NB4 (cell line): ENCODE measurements at regions not wholly inside any gene's neighbourhood (a gene's known extent, or its start where the extent isn't known, plus 50 kb on each side); places are given as distances from the start of the nearest gene placed in this dataset.

Experiments used
- POLR2A ChIP-seq: IDR thresholded peaks from 2 replicates; pipeline ENCODE4 v1.6.1; 2011; ENCODE audit warnings: mild to moderate bottlenecking; ENCODE audit not compliant: insufficient read length; ENCODE audit errors: extremely low read depth
- TF ChIP-seq, protein P1 (sequence below): IDR thresholded peaks from 2 replicates; pipeline ENCODE4 v1.6.1; 2011; ENCODE audit warnings: low read depth, low read length
- TF ChIP-seq, protein P2 (sequence below): IDR thresholded peaks from one replicate; pipeline ENCODE4 v1.5.1; 2012; ENCODE audit warnings: low read depth, low read length

DNA sequence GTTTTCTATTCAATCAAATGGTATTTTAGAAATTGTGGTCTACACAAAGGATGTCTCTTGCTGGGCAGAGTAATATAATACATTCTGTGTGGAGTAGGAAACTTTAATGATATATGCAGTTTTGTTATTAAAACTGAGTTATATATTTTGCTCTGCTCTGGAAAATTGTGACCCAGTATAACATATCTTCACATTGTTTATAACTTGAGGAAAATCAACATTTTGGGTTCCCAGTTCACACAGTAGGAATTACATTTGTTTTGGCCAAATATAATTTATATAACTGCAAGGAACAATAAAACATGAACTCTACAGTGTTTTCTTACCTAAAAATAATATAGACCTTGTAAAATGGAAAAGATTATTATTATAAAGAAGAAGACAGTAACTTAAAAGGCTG is 372.4 kb downstream of the OSR1 start:
- TF ChIP-seq, protein P1, sequence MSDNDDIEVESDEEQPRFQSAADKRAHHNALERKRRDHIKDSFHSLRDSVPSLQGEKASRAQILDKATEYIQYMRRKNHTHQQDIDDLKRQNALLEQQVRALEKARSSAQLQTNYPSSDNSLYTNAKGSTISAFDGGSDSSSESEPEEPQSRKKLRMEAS: no peak
- no peak for TF ChIP-seq POLR2A
- TF ChIP-seq, protein P2, sequence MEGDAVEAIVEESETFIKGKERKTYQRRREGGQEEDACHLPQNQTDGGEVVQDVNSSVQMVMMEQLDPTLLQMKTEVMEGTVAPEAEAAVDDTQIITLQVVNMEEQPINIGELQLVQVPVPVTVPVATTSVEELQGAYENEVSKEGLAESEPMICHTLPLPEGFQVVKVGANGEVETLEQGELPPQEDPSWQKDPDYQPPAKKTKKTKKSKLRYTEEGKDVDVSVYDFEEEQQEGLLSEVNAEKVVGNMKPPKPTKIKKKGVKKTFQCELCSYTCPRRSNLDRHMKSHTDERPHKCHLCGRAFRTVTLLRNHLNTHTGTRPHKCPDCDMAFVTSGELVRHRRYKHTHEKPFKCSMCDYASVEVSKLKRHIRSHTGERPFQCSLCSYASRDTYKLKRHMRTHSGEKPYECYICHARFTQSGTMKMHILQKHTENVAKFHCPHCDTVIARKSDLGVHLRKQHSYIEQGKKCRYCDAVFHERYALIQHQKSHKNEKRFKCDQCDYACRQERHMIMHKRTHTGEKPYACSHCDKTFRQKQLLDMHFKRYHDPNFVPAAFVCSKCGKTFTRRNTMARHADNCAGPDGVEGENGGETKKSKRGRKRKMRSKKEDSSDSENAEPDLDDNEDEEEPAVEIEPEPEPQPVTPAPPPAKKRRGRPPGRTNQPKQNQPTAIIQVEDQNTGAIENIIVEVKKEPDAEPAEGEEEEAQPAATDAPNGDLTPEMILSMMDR: no peak
